ENCODE measurements at regions not wholly inside any gene's neighbourhood (a gene's known extent, or its start where the extent isn't known, plus 50 kb on each side); places are given as distances from the start of the nearest gene placed in this dataset.

DNA sequence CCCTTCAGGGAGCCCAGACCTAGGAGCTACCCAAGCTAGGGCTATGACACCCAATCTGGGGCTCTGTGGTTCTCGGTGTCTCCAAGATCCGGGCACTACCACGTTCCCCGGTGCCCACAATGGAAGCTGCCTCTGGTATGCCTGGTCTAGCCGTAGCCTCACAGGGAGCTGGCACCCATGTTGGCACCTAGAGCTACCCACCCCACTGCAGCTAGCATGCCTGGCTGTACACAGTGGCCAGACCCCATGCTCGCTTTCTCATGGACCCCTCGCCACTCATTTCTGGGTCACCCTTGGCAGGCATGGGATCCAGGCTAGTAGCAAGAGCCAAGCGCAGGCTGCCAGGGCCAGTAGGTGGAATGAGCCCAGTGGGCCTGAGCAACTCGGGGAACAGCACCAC lies 109.0 kb downstream of the CYLC2 start:
- Histone ChIP-seq H3K27ac (ENCODE audit: low read depth in 2 of 2, low read length in 2 of 2) (no peak overlapping the region), H3K9me3 (ENCODE audit: control insufficient read depth in 2 of 3, insufficient read depth in 1 of 3, low read length in 3 of 3) (no peaks in the 10 kb centered on the region), H3K4me1 (ENCODE audit: control insufficient read depth in 2 of 3, insufficient read depth in 2 of 3, low read depth in 1 of 3, low read length in 3 of 3) (no peaks in the 10 kb centered on the region), H3K4me3 (ENCODE audit: low read length in 3 of 3) (no peak overlapping the region), H3K27me3 (ENCODE audit: control insufficient read depth, insufficient read depth, low read length) (no peaks in the 10 kb centered on the region), H3K36me3 (ENCODE audit: control insufficient read depth in 2 of 3, insufficient read depth in 3 of 3, low read length in 3 of 3) (no peaks in the 10 kb centered on the region), H3K9ac (ENCODE audit: low read length in 3 of 3) (no peak overlapping the region)
- intact Hi-C loops (cut with DNase I): no loop called here
- TF ChIP-seq, protein P1, sequence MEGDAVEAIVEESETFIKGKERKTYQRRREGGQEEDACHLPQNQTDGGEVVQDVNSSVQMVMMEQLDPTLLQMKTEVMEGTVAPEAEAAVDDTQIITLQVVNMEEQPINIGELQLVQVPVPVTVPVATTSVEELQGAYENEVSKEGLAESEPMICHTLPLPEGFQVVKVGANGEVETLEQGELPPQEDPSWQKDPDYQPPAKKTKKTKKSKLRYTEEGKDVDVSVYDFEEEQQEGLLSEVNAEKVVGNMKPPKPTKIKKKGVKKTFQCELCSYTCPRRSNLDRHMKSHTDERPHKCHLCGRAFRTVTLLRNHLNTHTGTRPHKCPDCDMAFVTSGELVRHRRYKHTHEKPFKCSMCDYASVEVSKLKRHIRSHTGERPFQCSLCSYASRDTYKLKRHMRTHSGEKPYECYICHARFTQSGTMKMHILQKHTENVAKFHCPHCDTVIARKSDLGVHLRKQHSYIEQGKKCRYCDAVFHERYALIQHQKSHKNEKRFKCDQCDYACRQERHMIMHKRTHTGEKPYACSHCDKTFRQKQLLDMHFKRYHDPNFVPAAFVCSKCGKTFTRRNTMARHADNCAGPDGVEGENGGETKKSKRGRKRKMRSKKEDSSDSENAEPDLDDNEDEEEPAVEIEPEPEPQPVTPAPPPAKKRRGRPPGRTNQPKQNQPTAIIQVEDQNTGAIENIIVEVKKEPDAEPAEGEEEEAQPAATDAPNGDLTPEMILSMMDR (IDR thresholded peaks at IDR 0.05; ENCODE audit: borderline replicate concordance, extremely low read depth, insufficient read depth): no peak
- FAIRE-seq (no peak), DNase-seq (peak in 1 of 5 donors; percentile 33)

DNA sequence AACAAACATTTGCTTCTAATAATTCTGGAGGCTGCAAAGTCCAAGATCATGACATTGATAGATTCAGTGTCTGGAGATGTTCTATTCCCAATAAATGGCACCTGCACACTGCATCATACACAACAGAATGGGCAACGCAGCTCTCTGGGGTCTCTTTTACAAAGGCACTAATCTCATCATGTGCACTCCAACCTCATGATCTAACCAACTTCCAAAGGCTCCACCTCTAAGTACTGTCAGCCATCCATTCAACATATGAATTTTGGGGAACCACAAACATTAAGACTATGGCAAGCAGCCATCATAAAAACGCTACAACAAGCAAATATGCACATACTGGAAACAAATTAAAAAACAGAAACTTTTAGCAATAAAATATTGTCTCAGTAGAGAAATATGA lies 121.1 kb downstream of the CYLC2 start:
- intact Hi-C loops (cut with DNase I): no loop called here
- H3K27ac ChIP-seq (ENCODE audit: low read depth in 2 of 2, low read length in 2 of 2): no peak overlapping the region
- no peaks in the 10 kb centered on the region for H3K36me3 ChIP-seq (ENCODE audit: control insufficient read depth in 2 of 3, insufficient read depth in 3 of 3, low read length in 3 of 3)
- DNase-seq (no peak), FAIRE-seq (no peak)
- no peak overlapping the region for H3K9ac ChIP-seq (ENCODE audit: low read length in 3 of 3)
- TF ChIP-seq, protein P1 (IDR thresholded peaks at IDR 0.05; ENCODE audit: borderline replicate concordance, extremely low read depth, insufficient read depth): no peak
- H3K4me1 ChIP-seq (ENCODE audit: control insufficient read depth in 2 of 3, insufficient read depth in 2 of 3, low read depth in 1 of 3, low read length in 3 of 3): no peaks in the 10 kb centered on the region
- H3K4me3 ChIP-seq (ENCODE audit: low read length in 3 of 3): no peak overlapping the region
- H3K9me3 ChIP-seq (ENCODE audit: control insufficient read depth in 2 of 3, insufficient read depth in 1 of 3, low read length in 3 of 3): no peaks in the 10 kb centered on the region
- no peaks in the 10 kb centered on the region for H3K27me3 ChIP-seq (ENCODE audit: control insufficient read depth, insufficient read depth, low read length)

DNA sequence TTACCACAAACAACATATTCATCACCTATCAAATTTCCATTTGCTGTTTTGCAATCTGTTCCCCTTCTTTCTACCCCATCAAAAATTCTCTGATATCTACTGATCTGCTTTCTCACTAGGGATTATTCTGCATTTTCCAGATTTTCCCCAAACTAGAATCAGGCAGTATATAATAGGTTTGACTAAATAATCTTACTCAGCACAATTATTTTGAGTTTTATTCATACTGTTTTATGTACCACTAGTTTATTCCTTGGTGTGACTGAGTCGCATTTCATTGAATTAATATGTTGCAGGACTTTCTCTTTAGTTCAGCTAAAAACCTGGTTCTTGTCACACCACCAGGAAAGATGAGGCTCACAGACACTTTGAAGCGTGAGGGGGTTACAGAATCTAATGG lies 131.4 kb downstream of the CYLC2 start:
- Histone ChIP-seq H3K36me3 (ENCODE audit: control insufficient read depth in 2 of 3, insufficient read depth in 3 of 3, low read length in 3 of 3) (no peaks in the 10 kb centered on the region), H3K4me1 (ENCODE audit: control insufficient read depth in 2 of 3, insufficient read depth in 2 of 3, low read depth in 1 of 3, low read length in 3 of 3) (no peaks in the 10 kb centered on the region), H3K27me3 (ENCODE audit: control insufficient read depth, insufficient read depth, low read length) (no peaks in the 10 kb centered on the region), H3K9ac (ENCODE audit: low read length in 3 of 3) (no peak overlapping the region), H3K27ac (ENCODE audit: low read depth in 2 of 2, low read length in 2 of 2) (no peak overlapping the region), H3K9me3 (ENCODE audit: control insufficient read depth in 2 of 3, insufficient read depth in 1 of 3, low read length in 3 of 3) (peaks cover 0 to 18% (median 4%) of the 10 kb centered on the region in 3 donors), H3K4me3 (ENCODE audit: low read length in 3 of 3) (no peak overlapping the region)
- DNase-seq (no peak), FAIRE-seq (no peak)
- TF ChIP-seq, protein P1 (IDR thresholded peaks at IDR 0.05; ENCODE audit: borderline replicate concordance, extremely low read depth, insufficient read depth): no peak
- intact Hi-C loops (cut with DNase I): no loop called here

DNA sequence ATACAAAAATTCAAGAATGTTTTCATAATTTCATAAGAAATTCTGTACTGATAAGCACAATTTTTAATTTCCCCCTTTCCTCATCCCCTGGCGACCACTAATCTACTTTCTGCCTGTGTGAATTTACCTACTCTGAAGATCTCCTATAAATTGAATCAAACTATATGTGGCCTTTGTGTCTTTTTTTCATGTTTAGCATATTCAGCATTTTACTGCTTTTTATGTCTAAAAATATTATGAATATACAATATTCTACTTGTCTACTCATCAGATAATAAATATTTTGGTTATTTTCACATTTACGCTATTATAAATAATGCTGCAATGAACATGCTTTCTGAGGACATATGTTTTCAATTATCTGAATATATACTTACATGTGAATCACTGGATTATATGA lies 144.8 kb downstream of the CYLC2 start:
- no peak for FAIRE-seq
- intact Hi-C loops (cut with DNase I): no loop called here
- Histone ChIP-seq H3K27me3 (ENCODE audit: control insufficient read depth, insufficient read depth, low read length) (no peaks in the 10 kb centered on the region), H3K4me3 (ENCODE audit: low read length in 3 of 3) (no peak overlapping the region), H3K9me3 (ENCODE audit: control insufficient read depth in 2 of 3, insufficient read depth in 1 of 3, low read length in 3 of 3) (no peaks in the 10 kb centered on the region), H3K36me3 (ENCODE audit: control insufficient read depth in 2 of 3, insufficient read depth in 3 of 3, low read length in 3 of 3) (no peaks in the 10 kb centered on the region), H3K27ac (ENCODE audit: low read depth in 2 of 2, low read length in 2 of 2) (no peak overlapping the region), H3K9ac (ENCODE audit: low read length in 3 of 3) (no peak overlapping the region), H3K4me1 (ENCODE audit: control insufficient read depth in 2 of 3, insufficient read depth in 2 of 3, low read depth in 1 of 3, low read length in 3 of 3) (no peaks in the 10 kb centered on the region)
- DNase-seq: no peak
- TF ChIP-seq, protein P1 (IDR thresholded peaks at IDR 0.05; ENCODE audit: borderline replicate concordance, extremely low read depth, insufficient read depth): no peak

Measured in kidney (tissue), 13 donors.